Cerebellar cortex (tissue), 1 donor: ENCODE measurements at regions not wholly inside any gene's neighbourhood (a gene's known extent, or its start where the extent isn't known, plus 50 kb on each side); places are given as distances from the start of the nearest gene placed in this dataset.
"Not testable (repeated sequence)": the region's sequence is repeated elsewhere in the genome, so short reads cannot be mapped to it uniquely, and the experiment has no call there.

ENCODE experiments used
- DNase-seq: peaks from one replicate; pipeline ENCODE4 v3.0.0-alpha.2; 2015; ENCODE audit warnings: low spot score

DNA sequence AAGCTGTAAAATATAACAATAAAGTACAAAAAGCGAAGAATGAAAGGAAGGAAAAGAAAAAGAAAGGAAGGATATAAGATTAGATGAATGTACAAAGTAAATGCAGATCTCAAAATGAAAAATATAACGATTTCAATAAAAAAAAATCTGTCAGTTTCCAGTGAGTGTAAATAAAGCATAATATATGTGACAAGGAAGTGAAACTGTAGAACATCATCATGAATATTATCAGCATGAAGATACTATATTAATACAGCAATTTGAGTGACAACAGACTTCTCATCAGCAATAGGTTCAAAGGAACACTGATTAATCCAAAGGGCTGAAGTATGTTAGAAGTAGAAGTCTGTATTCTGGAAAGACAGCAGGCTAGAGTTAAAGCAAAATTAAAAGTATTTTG, 659.5 kb upstream of the MBL2 start:
- DNase-seq = no peak

DNA sequence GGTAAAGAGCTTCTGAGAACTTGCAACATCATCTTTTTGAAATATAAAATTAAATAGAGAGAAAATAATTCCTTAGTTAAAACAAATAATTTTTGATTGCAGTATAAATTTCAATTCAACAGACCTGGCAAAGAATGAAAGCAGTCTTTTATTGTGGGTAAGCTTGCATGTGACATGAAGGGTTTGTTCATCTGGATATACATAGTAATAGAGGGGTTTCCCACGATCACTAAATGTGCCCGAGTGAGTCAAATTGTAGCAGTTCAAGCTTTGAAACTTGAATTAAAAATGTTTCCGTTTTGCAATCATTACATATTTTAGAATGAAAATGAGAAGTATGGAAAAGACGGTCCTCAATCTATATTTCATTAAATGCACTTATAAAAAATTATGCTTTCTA, 658.4 kb upstream of the MBL2 start:
- no peak for DNase-seq

- DNase-seq = no peak
Measured at GRCh38 chr10:53430127-53430891, 657.7 kb upstream of the MBL2 start.

DNA sequence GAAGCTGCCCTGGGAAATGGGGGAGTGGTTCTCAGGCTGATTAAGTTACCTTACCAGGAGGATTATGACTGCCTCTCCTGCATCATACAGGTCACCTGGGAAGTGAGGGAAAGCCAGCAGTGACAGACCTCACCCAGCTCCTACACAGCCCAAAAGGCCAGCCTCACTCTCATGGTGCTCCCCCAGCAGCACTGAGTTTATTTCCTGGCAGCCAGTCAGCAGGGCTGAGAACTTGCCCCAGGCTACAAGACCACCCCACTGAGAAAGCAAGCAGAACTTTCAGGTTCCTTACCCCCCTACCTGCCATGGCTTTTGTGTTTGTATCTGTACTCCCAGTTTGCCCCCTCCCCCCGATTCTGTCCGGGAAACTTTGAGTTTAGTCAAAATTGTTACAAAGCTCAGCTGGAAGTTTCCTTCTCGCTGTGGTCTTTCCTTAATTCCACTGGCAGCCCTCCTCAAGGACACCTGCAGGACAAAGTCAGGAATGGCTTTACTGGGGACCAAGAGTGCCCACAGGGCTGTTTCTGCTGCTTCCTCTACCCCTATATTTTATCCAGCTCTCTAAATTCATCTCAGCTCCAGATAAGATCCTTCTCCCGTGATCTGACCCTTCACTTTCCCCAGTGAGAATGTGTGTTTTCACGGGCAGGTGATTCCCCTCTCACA, 649.8 kb upstream of the MBL2 start:
- DNase-seq = no peak

GRCh38 chr10:53412651-53413050, 640.1 kb upstream of the MBL2 start:
- DNase-seq = no peak

- DNase-seq = no peak
Measured at GRCh38 chr10:53406532-53406931, 633.9 kb upstream of the MBL2 start.

DNA sequence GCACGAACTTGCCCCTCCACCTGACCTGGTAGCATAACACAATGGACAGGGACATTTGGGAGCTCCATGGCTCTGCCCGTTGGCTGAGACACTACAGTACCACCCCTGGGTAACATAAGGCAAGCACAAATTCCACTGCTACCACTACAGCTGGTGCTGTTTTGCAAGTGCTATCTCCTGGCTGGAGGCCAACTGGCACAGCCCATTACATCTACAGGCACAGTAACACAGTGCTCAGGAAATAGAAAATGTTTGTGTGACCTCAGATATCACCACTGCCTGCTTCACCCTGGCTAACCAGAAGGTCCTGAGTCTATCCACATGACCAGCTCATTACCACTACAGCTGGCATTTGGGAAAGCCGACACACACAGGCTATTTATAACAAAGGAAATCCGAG, 631.1 kb upstream of the MBL2 start:
- DNase-seq = no peak

- no peak for DNase-seq
Measured at GRCh38 chr10:53402594-53402993, 630.0 kb upstream of the MBL2 start.

- no peak for DNase-seq
Measured at GRCh38 chr10:53401536-53401935, 629.0 kb upstream of the MBL2 start.

GRCh38 chr10:53396876-53397275, 624.3 kb upstream of the MBL2 start:
- no peak for DNase-seq

GRCh38 chr10:53395449-53395848, 622.9 kb upstream of the MBL2 start:
- no peak for DNase-seq

DNA sequence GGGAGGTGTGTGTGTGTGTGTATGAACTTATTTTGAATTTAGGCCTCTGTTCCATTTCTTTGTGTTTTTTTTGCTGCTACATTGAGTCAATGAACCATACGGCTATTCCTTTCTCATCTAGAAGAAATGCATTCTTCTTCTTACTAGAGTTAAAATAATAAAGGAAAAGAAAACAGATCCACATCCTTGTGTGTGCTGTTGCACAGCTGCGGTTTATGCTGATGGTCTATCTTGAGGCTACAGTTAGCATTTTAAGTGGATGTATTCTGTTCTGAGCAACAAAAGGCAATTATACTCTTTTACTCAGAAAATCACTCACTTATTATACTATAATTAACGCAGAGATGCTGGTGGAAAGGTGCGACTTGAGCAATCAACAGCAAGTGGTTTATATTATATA, 615.0 kb upstream of the MBL2 start:
- no peak for DNase-seq

- no peak for DNase-seq
Measured at GRCh38 chr10:53382543-53382942, 610.0 kb upstream of the MBL2 start.

GRCh38 chr10:53379956-53380355, 607.4 kb upstream of the MBL2 start:
- no peak for DNase-seq

DNA sequence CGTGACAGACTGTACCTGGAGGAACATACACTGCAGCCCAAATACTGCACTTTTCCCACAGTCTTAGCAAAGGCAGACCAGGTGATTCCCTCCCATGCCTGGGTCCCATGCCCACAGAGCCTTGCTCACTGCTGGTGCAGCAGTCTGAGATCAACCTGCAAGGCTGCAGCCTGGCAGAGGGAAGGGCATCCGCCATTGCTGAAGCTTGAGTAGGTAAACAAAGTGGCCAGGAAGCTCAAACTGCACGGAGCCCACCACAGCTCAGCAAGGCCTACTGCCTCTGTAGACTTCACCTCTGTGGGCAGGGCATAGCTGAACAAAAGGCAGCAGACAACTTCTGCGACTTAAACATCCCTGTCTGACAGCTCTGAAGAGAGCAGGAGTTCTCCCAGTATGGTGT, 597.8 kb upstream of the MBL2 start:
- no peak for DNase-seq

DNA sequence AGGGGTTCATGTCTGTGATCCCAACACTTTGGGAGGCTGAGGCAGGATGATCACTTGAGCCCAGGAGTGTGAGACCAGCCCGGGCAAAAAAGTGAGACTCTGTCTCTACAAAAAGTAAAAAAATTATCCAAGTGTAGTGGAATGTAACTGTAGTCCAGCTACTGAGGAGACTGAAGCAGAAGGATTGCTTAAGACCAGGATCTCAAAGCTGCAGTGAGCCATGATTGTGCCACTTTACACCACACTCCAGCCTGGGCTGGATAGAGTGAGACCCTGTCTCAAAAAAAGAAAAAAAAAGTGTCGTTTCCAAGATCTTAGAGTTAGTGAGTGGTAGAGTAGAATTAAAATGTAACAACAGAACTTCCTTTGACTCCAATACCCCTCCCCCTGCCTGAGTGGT, 589.4 kb upstream of the MBL2 start:
- no peak for DNase-seq

DNA sequence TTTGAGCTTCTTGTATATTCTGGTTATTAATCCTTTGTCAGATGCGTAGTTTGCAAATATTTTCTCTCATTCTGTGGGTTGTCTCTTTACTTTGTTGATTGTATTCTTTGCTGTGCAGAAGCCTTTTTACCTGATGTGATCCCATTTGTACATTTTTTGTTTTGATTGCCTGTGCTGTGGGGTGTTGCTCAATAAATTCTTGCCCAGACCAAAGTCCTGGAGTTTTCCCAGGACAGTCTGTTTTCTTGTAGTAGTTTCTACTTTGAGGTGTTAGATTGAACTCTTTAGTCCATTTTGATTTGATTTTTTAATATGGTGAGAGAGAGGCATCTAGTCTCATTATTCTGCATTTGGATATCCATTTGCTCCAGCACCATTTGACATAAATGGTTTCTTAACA, 588.7 kb upstream of the MBL2 start:
- DNase-seq = no peak

GRCh38 chr10:53358978-53359377, 586.4 kb upstream of the MBL2 start:
- not testable (repeated sequence) for DNase-seq

- no peak for DNase-seq
Measured at GRCh38 chr10:53358536-53358935, 586.0 kb upstream of the MBL2 start.

DNA sequence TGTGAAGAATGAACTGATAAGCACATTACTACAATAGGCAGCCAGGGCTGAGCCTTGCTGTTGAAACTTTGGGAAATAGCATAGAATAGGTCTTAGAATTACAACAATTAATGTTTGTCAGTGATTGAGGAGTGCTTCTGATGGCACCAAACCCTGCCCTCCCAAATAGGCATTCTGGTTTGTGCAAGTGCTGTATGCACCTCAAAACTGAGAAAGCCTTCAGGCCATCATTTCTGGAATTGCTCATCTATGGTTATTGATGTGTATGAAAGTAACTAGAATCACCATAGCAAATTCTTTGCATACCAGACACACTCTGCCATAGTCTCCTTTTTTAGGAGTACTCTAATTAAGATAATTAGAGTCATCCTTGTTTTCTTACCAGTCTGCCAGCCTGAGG, 585.0 kb upstream of the MBL2 start:
- no peak for DNase-seq

GRCh38 chr10:53356616-53357349, 584.2 kb upstream of the MBL2 start:
- DNase-seq = no peak

- not testable (repeated sequence) for DNase-seq
Measured at GRCh38 chr10:53342531-53342930, 569.9 kb upstream of the MBL2 start.

DNA sequence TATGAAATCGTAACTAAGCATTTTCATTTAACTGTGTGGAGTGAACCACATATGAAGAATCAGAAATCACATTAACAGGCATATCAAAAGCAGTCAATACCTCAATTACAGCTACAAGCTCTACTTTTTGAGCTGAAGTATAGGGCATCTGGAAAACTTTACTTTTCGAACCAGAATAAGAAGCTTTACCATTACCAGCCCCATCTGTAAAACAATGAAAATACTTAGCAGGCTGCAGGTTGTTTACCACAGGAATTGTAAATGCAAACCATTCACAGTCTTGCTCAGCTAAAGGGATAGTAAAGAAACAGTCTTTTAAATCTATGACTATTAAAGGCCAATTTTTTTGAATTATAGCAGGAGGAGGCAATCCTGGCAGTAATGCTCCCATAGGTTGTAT, 565.6 kb upstream of the MBL2 start:
- DNase-seq = not testable (repeated sequence)
